CD4-positive, alpha-beta T cell treated with Interleukin-4 for 1 hour (primary cell): ENCODE measurements at regions not wholly inside any gene's neighbourhood (a gene's known extent, or its start where the extent isn't known, plus 50 kb on each side); places are given as distances from the start of the nearest gene placed in this dataset.
A peak's percentile ranks its signal among the peaks of the same experiment; 100 is the strongest.

Experiments
- DNase-seq, 2 donors: peaks; one replicate each; pipeline ENCODE4 v3.0.0-alpha.2; 2020 to 2022

DNA sequence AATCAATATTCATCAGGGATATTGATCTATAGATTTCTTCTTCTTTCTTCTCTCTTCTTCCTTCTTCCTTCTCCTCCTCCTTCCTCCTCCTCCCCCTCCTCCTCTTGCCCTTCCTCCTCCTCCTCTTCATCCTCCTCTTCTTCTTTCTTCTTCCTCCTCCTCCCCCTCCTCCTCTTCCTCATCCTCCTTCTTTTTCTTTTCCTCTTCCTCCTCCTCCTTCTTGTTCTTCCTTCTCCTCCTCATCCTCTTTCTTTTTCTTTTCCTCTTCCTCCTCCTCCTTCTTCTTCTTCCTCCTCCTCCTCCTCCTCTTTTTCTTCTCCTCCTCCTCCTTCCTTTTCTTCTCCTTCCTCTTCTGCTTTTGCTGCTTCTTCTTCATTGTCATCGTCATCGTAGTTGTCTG lies 52.4 kb upstream of the SERINC1 start:
- DNase-seq: no peak

DNA sequence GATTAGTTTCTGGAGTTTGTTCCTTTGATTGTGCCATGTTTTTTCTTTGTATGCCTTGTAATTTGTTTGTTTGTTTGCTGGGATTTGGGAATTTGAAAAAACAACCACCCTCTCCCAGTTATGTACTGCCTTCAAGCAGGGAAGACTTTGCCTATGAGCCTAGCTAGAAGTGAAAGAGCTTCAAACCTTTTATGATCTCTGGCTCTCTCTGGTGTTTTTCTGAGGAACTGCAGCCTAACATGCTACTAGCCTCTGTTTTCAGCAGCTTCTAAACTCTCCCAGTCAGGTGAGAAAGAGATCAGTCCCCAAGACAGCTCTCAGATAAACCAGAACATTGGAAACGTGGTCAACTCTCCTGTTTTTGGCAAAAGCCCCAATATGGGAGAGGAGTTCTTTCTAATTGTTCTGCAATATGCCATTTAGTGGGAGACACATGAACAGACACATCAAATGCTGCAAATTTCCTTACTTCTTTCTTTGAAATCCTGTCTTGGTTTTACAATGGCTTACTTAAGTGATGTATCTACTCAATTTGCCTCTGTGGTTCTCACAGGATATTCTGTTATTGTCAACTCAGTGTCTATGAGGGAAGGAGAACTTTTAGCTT lies 58.9 kb upstream of the SERINC1 start:
- DNase-seq: peak; percentile 44 to 76

DNA sequence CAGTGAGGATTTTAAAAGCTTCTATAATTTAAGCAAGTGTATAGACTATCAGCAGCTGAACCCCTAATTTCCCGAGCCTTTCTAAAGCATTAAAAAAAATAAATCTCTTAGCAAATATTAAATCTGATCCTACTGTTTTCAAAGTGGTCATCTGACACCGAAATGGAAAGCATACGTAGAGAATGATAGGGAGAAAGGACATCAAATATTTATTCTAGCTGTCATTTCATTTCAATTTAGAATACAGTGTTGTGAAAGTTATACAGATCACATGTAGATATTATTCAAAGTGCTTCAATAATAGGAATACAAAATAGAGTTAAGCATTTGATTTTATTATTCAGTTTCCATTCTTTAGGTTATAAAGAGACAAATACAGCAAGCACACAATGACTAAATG lies 61.9 kb upstream of the PKIB start:
- no peak for DNase-seq

DNA sequence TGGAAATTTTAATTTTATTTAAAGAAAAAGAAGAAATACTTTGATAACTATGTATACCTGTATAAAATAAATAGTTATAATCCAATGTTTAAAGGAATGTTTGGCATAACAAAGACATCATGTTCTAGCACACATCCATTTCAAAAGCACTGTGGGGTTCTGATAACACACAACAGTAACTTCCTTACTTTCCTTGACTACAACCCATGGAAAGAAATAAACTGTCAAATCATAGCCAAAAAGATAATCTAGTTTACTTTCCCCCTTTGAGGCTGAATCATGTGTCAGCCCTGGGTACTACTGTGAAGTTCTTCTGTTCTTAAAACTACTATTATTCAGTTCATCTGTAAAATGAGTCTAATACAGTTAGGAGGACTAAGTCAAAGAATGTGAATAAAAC lies 61.4 kb upstream of the PKIB start:
- DNase-seq: no peak

DNA sequence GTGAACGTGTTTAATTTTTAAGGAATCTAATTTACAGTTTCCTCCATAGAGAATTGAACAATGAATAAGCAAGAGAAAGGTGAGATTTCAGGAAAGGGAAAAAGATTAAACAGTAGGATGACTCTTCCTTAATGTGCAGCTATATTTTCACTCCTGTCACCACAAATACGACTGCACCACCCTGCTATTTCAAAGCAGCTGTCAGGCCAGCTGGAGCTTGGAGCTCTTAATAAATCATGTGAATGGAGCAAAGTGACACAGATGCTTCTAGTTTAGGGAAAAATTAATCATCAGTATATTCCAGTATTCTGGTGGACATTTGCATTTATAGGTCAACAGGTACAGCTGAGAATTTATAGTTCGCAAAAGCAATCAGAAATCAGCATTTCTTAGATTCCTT lies 56.5 kb upstream of the PKIB start:
- DNase-seq: no peak

DNA sequence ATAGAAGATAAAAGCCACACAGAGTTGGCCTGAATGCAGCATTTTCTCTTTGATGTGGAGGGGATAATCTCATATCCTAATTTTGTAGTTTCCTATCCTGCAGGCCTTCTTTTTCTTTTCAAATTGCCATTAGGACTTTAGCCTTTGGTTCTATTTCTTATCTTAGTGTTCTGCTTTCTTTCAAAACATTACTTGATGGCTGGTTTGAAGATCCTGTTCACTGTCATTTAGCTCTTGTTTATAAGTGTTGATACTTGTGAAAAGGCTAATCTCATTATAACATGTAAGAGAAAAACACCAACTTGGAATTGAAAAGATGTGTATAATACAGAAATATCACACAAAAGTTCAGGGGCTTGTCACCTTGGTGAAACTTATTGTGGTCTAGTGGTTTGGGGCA lies 54.6 kb upstream of the PKIB start:
- DNase-seq: no peak

DNA sequence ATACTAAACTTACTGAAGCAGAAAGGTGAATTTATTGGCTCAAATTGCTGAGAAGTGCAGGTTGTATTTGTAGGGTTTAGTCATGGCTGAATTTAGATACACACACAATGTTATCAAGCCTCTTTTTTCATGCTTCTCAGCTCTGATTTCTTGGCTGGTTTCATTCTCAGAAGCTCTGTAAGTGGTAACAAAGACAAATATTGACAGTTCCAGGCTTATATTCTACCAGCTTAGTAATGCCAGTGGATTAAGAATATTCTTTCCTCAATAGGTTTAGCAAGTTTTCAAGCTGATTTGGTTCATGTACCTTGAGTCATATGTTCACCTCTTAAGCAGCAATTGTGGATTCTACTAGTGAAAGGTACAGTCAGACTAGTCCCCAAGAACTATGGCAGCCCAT lies 52.1 kb upstream of the PKIB start:
- DNase-seq: no peak
